WTC11 (cell line): ENCODE measurements at regions not wholly inside any gene's neighbourhood (a gene's known extent, or its start where the extent isn't known, plus 50 kb on each side); places are given as distances from the start of the nearest gene placed in this dataset.
"Not testable (repeated sequence)": the region's sequence is repeated elsewhere in the genome, so short reads cannot be mapped to it uniquely, and the experiment has no call there.

ENCODE experiments used
- ATAC-seq: fragments of 200-7000 bp; cut with Tn5 transposase; 2 replicates; pipeline ENCODE4 v1.10.0; 2021; ENCODE audit warnings: mild to moderate bottlenecking, moderate library complexity
- CTCF ChIA-PET: fragments of 300-600 bp; sonication (Branson Sonifier 250); formaldehyde crosslinking; loops from one replicate; lab custom pipeline; 2021; ENCODE audit warnings: antibody characterized with exemption; lab: Charles Lee
- POLR2A ChIA-PET: fragments of 350-600 bp; sonication (Branson Sonifier 250); formaldehyde crosslinking; loops from one replicate; lab custom pipeline; 2021; ENCODE audit warnings: antibody characterized with exemption; lab: Charles Lee
- DNase-seq: peaks from one replicate; pipeline ENCODE4 v3.0.0; 2021; ENCODE audit warnings: low spot score
- H3K27ac Mint-ChIP-seq: 2 replicates; pipeline ENCODE4 v1.8.0; 2021; ENCODE audit warnings: mixed read lengths
- H3K27me3 Mint-ChIP-seq: 2 replicates; pipeline ENCODE4 v1.8.0; 2021; ENCODE audit warnings: low read depth, mild to moderate bottlenecking, moderate library complexity, mixed read lengths
- H3K36me3 Mint-ChIP-seq: 2 replicates; pipeline ENCODE4 v1.8.0; 2021; ENCODE audit warnings: mixed read lengths
- H3K4me1 Mint-ChIP-seq: 2 replicates; pipeline ENCODE4 v1.8.0; 2022; ENCODE audit warnings: mixed read lengths
- H3K4me3 Mint-ChIP-seq: 2 replicates; pipeline ENCODE4 v1.8.0; 2021; ENCODE audit warnings: mild to moderate bottlenecking, moderate library complexity, mixed read lengths
- H3K9me3 Mint-ChIP-seq: 2 replicates; pipeline ENCODE4 v1.8.0; 2021; ENCODE audit warnings: mixed read lengths
- CREM ChIP-seq: sonication (generic); formaldehyde crosslinking; IDR thresholded peaks from 2 replicates; pipeline ENCODE4 v1.8.1; 2022; ENCODE audit warnings: mild to moderate bottlenecking, missing genetic modification reagents, moderate library complexity
- ESRRA ChIP-seq: sonication (generic); formaldehyde crosslinking; IDR thresholded peaks from 2 replicates; pipeline ENCODE4 v1.8.1; 2022; ENCODE audit warnings: mild to moderate bottlenecking, missing genetic modification reagents, borderline replicate concordance
- FOXP4 ChIP-seq: sonication (generic); formaldehyde crosslinking; IDR thresholded peaks from 2 replicates; pipeline ENCODE4 v1.8.0; 2022; ENCODE audit warnings: mild to moderate bottlenecking, missing genetic modification reagents
- NR2C2 ChIP-seq: sonication (generic); formaldehyde crosslinking; IDR thresholded peaks from 2 replicates; pipeline ENCODE4 v1.8.0; 2022; ENCODE audit warnings: mild to moderate bottlenecking, missing genetic modification reagents
- TCF7 ChIP-seq: sonication (generic); formaldehyde crosslinking; IDR thresholded peaks from 2 replicates; pipeline ENCODE4 v1.8.0; 2022; ENCODE audit warnings: mild to moderate bottlenecking, low read depth, missing genetic modification reagents, moderate library complexity
- ZNF396 ChIP-seq: fragments of 250-450 bp; sonication (Bioruptor Pico); IDR thresholded peaks from 2 replicates; pipeline ENCODE4 v1.8.0; 2021; ENCODE audit warnings: mild to moderate bottlenecking, moderate library complexity, borderline replicate concordance
- ZNF423 ChIP-seq: fragments of 250-450 bp; sonication (Bioruptor Pico); IDR thresholded peaks from 2 replicates; pipeline ENCODE4 v2.1.2; 2022; ENCODE audit warnings: mild to moderate bottlenecking, moderate library complexity
- TF ChIP-seq, protein P1 (sequence below): sonication (generic); formaldehyde crosslinking; IDR thresholded peaks from 2 replicates; pipeline ENCODE4 v1.8.1; 2022; ENCODE audit warnings: missing genetic modification reagents, borderline replicate concordance
- TF ChIP-seq, protein P2 (sequence below): fragments of 250-450 bp; sonication (Bioruptor Pico); IDR thresholded peaks from 2 replicates; pipeline ENCODE4 v1.9.0; 2021; ENCODE audit warnings: mild to moderate bottlenecking
- TF ChIP-seq, protein P3 (sequence below): sonication (generic); formaldehyde crosslinking; IDR thresholded peaks from 2 replicates; pipeline ENCODE4 v1.8.0; 2022; ENCODE audit warnings: mild to moderate bottlenecking, missing genetic modification reagents
- TF ChIP-seq, protein P4 (sequence below): sonication (generic); formaldehyde crosslinking; IDR thresholded peaks from 2 replicates; pipeline ENCODE4 v1.8.1; 2023; ENCODE audit warnings: mild to moderate bottlenecking, moderate library complexity, missing genetic modification reagents
- TF ChIP-seq, protein P5 (sequence below): sonication (generic); formaldehyde crosslinking; IDR thresholded peaks from 2 replicates; pipeline ENCODE4 v1.8.0; 2023; ENCODE audit warnings: missing genetic modification reagents

DNA sequence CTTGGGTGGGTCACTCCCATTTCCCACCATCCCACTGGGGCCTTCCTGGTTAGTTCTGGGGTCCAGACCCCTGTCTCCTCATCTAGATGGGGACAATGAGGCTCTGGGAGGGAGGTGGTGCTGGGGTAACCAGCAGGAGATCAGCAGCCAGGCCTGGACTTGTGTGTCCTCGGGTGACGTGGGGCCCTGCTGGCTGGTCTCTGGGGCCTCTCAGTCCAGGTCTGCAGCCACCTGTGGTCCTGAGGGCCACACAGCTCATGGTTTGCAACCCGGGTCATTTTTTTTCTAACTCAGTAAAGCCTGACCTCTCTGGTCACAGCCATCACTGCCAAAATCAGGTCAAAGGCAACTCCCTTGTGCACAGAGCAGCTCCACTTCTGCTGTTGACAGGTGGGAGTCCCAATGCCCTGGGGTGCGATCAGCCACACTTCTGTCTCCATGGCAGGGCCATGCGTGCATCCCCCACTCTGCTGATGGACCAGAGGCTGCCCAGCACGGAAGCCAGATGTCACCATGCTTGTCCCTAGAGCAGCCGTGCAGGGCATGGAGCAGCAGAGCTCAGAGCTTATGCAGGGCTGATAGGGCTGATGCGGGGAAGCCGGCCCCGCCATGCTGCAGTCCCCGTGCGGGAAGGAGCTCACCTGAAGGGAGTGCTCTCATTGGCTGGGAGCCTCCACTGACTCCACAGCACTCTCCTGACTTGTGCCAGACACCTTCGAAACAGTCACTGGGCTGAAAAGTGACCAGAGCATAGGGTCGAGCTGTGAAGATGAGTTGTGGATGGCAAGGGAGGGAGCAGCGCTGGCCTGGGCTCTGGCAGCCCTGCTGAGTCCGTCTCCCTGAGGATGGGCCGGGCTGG is 250.9 kb downstream of the ADGRD1 start:
- CTCF ChIA-PET = interaction anchor here (0.9 to 1.6 kb wide), 3 partner anchors 25 to 88 kb away, joined by 3 to 5 read pairs (median 4); no protein-coding TSS in a partner anchor
- H3K27me3 Mint-ChIP-seq = no peaks in the 10 kb centered on the region

DNA sequence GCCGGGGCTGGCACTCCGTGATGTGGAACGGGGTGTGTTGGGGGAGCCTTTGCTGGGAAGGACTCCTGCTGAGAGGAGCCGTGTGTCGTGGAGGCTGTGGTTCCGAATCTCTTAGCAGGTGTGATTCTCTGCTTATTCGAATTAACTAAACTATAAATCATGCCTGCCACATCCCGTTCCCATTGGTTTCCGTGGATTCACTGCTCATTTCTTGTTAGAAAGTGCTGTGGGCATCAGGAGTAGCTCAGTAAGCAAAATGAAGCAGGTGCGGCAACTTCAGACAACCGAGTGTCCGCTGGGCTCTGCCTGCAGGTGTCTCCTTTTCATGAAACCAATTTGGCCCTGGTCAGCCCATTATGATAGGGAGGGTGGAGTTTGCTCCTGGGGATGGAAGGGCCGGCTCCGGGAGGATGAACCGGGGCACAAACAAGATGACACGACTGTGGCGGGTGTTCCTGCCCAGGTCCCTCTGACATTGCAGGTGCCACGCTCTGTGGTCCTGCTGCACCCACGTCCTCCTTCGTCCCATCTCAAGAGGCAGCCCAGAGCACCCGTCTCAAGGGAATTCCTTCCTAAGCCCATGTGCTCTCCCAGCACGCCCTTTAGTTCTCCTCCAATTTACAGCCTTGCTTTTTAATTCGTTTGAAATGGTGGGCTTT is 251.7 kb downstream of the ADGRD1 start:
- H3K27me3 Mint-ChIP-seq, ATAC-seq, POLR2A ChIA-PET, H3K9me3 Mint-ChIP-seq, DNase-seq, H3K4me3 Mint-ChIP-seq, H3K27ac Mint-ChIP-seq, H3K36me3 Mint-ChIP-seq, H3K4me1 Mint-ChIP-seq: not testable (repeated sequence)
- CTCF ChIA-PET = interaction anchor here (1.0 kb wide), 1 partner anchor 89 kb away, joined by 3 read pairs; no protein-coding TSS in a partner anchor

More for the DNA sequence above, 250.9 kb downstream of the ADGRD1 start:
- TF ChIP-seq CREM (CRISPR knock-in tag) = no peak
- TF ChIP-seq, protein P1, sequence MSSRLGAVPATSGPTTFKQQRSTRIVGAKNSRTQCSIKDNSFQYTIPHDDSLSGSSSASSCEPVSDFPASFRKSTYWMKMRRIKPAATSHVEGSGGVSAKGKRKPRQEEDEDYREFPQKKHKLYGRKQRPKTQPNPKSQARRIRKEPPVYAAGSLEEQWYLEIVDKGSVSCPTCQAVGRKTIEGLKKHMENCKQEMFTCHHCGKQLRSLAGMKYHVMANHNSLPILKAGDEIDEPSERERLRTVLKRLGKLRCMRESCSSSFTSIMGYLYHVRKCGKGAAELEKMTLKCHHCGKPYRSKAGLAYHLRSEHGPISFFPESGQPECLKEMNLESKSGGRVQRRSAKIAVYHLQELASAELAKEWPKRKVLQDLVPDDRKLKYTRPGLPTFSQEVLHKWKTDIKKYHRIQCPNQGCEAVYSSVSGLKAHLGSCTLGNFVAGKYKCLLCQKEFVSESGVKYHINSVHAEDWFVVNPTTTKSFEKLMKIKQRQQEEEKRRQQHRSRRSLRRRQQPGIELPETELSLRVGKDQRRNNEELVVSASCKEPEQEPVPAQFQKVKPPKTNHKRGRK (CRISPR knock-in tag) = no peak
- TF ChIP-seq, protein P2, sequence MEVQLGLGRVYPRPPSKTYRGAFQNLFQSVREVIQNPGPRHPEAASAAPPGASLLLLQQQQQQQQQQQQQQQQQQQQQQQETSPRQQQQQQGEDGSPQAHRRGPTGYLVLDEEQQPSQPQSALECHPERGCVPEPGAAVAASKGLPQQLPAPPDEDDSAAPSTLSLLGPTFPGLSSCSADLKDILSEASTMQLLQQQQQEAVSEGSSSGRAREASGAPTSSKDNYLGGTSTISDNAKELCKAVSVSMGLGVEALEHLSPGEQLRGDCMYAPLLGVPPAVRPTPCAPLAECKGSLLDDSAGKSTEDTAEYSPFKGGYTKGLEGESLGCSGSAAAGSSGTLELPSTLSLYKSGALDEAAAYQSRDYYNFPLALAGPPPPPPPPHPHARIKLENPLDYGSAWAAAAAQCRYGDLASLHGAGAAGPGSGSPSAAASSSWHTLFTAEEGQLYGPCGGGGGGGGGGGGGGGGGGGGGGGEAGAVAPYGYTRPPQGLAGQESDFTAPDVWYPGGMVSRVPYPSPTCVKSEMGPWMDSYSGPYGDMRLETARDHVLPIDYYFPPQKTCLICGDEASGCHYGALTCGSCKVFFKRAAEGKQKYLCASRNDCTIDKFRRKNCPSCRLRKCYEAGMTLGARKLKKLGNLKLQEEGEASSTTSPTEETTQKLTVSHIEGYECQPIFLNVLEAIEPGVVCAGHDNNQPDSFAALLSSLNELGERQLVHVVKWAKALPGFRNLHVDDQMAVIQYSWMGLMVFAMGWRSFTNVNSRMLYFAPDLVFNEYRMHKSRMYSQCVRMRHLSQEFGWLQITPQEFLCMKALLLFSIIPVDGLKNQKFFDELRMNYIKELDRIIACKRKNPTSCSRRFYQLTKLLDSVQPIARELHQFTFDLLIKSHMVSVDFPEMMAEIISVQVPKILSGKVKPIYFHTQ (CRISPR knock-in tag) = no peak
- TF ChIP-seq, protein P3, sequence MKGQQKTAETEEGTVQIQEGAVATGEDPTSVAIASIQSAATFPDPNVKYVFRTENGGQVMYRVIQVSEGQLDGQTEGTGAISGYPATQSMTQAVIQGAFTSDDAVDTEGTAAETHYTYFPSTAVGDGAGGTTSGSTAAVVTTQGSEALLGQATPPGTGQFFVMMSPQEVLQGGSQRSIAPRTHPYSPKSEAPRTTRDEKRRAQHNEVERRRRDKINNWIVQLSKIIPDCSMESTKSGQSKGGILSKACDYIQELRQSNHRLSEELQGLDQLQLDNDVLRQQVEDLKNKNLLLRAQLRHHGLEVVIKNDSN (CRISPR knock-in tag) = no peak
- TF ChIP-seq ESRRA (CRISPR knock-in tag) = no peak
- TF ChIP-seq TCF7 (CRISPR knock-in tag) = no peak
- no peak for TF ChIP-seq NR2C2
- no peak for TF ChIP-seq ZNF423 (CRISPR knock-in tag)
- TF ChIP-seq, protein P4, sequence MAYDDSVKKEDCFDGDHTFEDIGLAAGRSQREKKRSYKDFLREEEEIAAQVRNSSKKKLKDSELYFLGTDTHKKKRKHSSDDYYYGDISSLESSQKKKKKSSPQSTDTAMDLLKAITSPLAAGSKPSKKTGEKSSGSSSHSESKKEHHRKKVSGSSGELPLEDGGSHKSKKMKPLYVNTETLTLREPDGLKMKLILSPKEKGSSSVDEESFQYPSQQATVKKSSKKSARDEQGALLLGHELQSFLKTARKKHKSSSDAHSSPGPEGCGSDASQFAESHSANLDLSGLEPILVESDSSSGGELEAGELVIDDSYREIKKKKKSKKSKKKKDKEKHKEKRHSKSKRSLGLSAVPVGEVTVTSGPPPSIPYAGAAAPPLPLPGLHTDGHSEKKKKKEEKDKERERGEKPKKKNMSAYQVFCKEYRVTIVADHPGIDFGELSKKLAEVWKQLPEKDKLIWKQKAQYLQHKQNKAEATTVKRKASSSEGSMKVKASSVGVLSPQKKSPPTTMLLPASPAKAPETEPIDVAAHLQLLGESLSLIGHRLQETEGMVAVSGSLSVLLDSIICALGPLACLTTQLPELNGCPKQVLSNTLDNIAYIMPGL = no peak
- TF ChIP-seq FOXP4 = no peak
- TF ChIP-seq ZNF396 = no peak
- TF ChIP-seq, protein P5, sequence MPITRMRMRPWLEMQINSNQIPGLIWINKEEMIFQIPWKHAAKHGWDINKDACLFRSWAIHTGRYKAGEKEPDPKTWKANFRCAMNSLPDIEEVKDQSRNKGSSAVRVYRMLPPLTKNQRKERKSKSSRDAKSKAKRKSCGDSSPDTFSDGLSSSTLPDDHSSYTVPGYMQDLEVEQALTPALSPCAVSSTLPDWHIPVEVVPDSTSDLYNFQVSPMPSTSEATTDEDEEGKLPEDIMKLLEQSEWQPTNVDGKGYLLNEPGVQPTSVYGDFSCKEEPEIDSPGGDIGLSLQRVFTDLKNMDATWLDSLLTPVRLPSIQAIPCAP (CRISPR knock-in tag) = no peak
- POLR2A ChIA-PET = no interaction called here
- Mint-ChIP-seq H3K4me3 (no peak overlapping the region), H3K9me3 (peaks cover 7% of the 10 kb centered on the region; the same call in 1 of the 2 replicates), H3K4me1 (no peaks in the 10 kb centered on the region), H3K36me3 (no peaks in the 10 kb centered on the region), H3K27ac (no peak overlapping the region)
- DNase-seq = no peak
- no peak for ATAC-seq

DNA sequence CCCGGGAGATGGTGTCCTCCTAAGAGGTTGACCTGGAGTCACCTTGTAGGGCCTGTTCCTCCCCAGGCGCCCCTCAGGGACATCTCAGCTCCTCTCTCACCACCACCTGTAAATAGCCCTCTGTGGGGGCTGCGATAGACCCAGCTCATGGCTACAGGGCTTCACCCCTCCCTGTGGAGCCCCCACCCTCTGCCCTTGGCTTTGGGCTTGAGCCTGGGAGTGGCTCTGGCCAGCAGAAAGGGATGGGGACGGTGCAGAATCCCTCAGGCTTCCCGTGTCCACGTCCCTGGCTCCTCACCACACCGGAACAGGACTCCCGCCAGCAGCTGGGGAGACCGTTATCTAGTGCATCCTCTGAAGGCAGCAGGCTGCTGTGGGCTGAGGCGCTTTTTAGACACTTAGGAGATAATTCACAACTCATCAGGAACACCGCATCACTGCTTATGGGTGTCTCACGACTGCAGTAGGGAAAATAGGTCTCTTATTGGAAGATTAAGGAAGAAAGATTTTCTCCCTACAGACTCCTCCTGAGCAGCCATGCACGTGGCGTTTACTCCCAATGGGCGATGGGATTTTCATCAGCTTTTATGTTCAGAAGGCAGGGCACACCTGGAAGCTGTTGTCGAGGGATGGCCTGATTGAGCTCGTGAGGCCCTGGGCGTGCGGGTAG is 253.1 kb downstream of the ADGRD1 start:
- CTCF ChIA-PET = not testable (repeated sequence)

DNA sequence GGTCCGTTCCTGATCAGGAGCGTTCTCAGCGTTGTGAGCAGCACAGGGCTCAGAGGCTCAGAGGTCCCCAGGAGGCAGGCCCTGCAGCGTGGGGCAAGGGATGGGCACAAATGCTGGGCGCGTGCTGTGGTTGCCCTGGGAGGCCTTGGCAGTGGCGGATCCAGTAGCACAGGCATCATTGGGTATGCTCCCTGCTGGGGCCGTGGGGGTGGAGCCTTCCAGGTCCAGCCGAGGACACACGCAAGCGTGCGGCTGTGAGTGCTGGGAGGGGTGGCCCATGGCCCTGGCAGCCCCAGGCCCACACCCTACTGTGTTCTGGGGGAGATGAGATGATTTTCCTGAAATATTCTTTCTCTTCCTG is 253.6 kb downstream of the ADGRD1 start:
- DNase-seq, H3K4me1 Mint-ChIP-seq, H3K9me3 Mint-ChIP-seq, H3K27ac Mint-ChIP-seq, H3K4me3 Mint-ChIP-seq, ATAC-seq, CTCF ChIA-PET, POLR2A ChIA-PET, H3K36me3 Mint-ChIP-seq, H3K27me3 Mint-ChIP-seq: not testable (repeated sequence)

More for the DNA sequence above, 253.1 kb downstream of the ADGRD1 start:
- POLR2A ChIA-PET, H3K4me1 Mint-ChIP-seq, ATAC-seq, H3K9me3 Mint-ChIP-seq, H3K27me3 Mint-ChIP-seq, H3K4me3 Mint-ChIP-seq, H3K27ac Mint-ChIP-seq, DNase-seq, H3K36me3 Mint-ChIP-seq: not testable (repeated sequence)

DNA sequence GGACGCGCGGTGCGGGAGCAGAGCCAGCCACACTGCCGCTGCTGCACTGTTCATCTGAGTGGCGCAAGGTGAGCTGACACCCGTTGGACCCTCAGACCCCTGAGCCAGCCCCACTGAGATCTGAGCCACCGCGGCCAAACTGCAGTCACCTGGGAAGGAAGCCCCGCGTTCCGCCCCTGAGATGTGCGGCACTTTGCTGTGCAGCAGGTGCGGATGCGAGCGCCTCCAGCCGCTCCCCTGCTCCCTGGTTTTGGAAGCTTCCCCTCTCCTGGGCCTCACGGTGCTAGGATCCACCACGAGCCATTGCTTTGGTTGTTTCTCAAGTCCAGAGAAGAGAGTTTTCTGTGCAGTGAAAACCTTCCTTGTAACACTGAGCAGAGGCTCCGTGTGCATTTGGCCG is 254.1 kb downstream of the ADGRD1 start:
- CTCF ChIA-PET, H3K4me1 Mint-ChIP-seq, H3K4me3 Mint-ChIP-seq, H3K27me3 Mint-ChIP-seq, ATAC-seq, POLR2A ChIA-PET, H3K9me3 Mint-ChIP-seq, DNase-seq, H3K36me3 Mint-ChIP-seq, H3K27ac Mint-ChIP-seq: not testable (repeated sequence)
